Activated T-helper 2 cell treated with anti-CD3 and anti-CD28 coated beads, Interferon-gamma antibody, Interleukin-2, Interleukin-4, amounts not matched to agents 10 μg/mL and 5 μg/mL and 100 μg/mL, durations not matched to agents 14 hours and 24 hours and 36 hours (primary cell): ENCODE measurements at regions not wholly inside any gene's neighbourhood (a gene's known extent, or its start where the extent isn't known, plus 50 kb on each side); places are given as distances from the start of the nearest gene placed in this dataset.
"Not testable (repeated sequence)": the region's sequence is repeated elsewhere in the genome, so short reads cannot be mapped to it uniquely, and the experiment has no call there.

Source experiments
- DNase-seq: peaks from one replicate; pipeline ENCODE4 v3.0.0; 2021; ENCODE audit warnings: low spot score
- H3K27ac Mint-ChIP-seq: one replicate; pipeline ENCODE4 v1.8.0; 2021; ENCODE audit warnings: mixed read lengths
- H3K27me3 Mint-ChIP-seq: one replicate; pipeline ENCODE4 v1.8.0; 2021; ENCODE audit warnings: low read depth, mixed read lengths
- H3K36me3 Mint-ChIP-seq: one replicate; pipeline ENCODE4 v1.8.0; 2021; ENCODE audit warnings: low read depth, mixed read lengths
- H3K4me1 Mint-ChIP-seq: one replicate; pipeline ENCODE4 v1.8.0; 2021; ENCODE audit warnings: low read depth, mixed read lengths
- H3K4me3 Mint-ChIP-seq: one replicate; pipeline ENCODE4 v1.8.0; 2021; ENCODE audit warnings: low read depth, mild to moderate bottlenecking, moderate library complexity, mixed read lengths
- H3K9me3 Mint-ChIP-seq: one replicate; pipeline ENCODE4 v1.8.0; 2021; ENCODE audit warnings: mixed read lengths
- intact Hi-C: fragments of 100-400 bp; cut with micrococcal nuclease; formaldehyde crosslinking; loops from one replicate; pipeline ENCODE4 v1.15.1; 2023

- H3K4me3 Mint-ChIP-seq: no peak overlapping the region
- intact Hi-C loops: no loop called here
- peaks cover 9% of the 10 kb centered on the region for H3K9me3 Mint-ChIP-seq
- H3K4me1 Mint-ChIP-seq: peaks cover 1% of the 10 kb centered on the region
- no peaks in the 10 kb centered on the region for H3K36me3 Mint-ChIP-seq
- no peak for DNase-seq
- H3K27me3 Mint-ChIP-seq: no peaks in the 10 kb centered on the region
- no peak overlapping the region for H3K27ac Mint-ChIP-seq
Measured at GRCh38 chr22:27247701-27248434, 553.7 kb downstream of the MN1 start.

DNA sequence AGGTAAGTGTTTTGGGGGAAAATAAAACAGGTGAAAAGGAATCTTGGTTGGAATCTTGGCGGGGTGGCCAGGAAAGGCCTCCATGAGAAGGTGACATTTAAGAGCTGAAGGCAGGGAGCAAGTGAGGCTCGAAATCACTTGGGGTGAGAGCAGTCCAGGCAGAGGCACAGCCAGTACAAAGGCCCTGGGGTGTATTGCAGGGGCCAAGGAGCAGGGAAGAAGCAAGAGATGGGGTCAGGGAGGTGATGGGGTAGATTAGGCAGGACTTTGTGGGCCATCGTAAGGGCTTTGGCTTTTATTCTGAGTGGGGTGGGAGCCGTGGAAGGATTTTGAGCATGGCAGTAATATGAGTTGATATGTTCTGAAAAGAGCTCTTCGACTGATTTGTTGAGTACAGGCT lies 551.1 kb downstream of the MN1 start:
- no peak for DNase-seq

GRCh38 chr22:27250886-27251285 lies 550.7 kb downstream of the MN1 start:
- Mint-ChIP-seq H3K27me3 (no peaks in the 10 kb centered on the region), H3K9me3 (peaks cover 18% of the 10 kb centered on the region), H3K27ac (no peak overlapping the region), H3K4me3 (no peak overlapping the region), H3K36me3 (no peaks in the 10 kb centered on the region), H3K4me1 (peaks cover 1% of the 10 kb centered on the region)
- no peak for DNase-seq
- intact Hi-C loops: no loop called here

More for the DNA sequence above, 551.1 kb downstream of the MN1 start:
- H3K9me3 Mint-ChIP-seq: peaks cover 13% of the 10 kb centered on the region
- no peaks in the 10 kb centered on the region for H3K27me3 Mint-ChIP-seq
- no peak overlapping the region for H3K27ac Mint-ChIP-seq
- peaks cover 1% of the 10 kb centered on the region for H3K4me1 Mint-ChIP-seq
- no peaks in the 10 kb centered on the region for H3K36me3 Mint-ChIP-seq
- intact Hi-C loops: no loop called here
- H3K4me3 Mint-ChIP-seq: no peak overlapping the region

GRCh38 chr22:27251563-27251962 lies 550.0 kb downstream of the MN1 start:
- Mint-ChIP-seq H3K36me3 (no peaks in the 10 kb centered on the region), H3K4me3 (no peak overlapping the region), H3K27ac (no peak overlapping the region), H3K4me1 (peaks cover 1% of the 10 kb centered on the region), H3K9me3 (peaks cover 14% of the 10 kb centered on the region), H3K27me3 (no peaks in the 10 kb centered on the region)
- intact Hi-C loops: no loop called here
- no peak for DNase-seq

DNA sequence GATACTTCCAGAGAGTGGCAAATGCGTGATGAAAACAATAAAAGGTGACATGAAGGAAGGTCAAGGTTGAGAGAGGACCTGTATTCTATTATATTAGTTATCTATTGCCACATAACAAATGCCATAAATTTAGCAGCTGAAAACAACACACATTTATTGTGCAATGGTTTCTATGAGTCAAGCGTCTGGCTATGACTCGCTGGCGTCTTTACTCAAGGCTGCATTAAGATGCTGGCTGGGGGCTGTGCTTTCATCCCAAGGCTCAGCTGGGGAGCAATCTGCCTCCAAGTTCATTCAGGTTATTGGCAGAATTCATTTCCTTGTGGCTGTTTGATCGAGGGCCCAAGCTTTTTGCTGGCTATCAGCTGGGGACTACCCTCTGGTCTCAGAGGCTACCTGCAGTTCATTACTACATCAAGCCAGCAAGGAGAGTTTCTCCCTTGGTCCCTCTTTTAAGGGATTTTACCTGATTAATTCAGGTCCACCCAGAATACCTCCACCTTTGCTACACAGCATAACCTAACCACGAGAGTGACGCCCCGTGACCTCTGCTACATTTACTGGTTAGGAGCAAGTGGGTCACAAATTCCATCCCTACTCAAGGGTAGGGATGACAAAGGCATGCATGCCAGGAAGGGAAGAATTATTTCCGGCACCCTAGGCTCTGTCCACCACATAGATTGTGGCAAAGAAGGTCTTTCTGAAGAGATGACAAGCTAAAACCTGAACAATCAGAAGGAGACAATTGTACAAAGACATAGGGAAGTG lies 549.1 kb downstream of the MN1 start:
- intact Hi-C loops: no loop called here
- Mint-ChIP-seq H3K4me1 (no peaks in the 10 kb centered on the region), H3K36me3 (no peaks in the 10 kb centered on the region), H3K27me3 (no peaks in the 10 kb centered on the region), H3K4me3 (no peak overlapping the region), H3K9me3 (peaks cover 11% of the 10 kb centered on the region), H3K27ac (no peak overlapping the region)
- DNase-seq: no peak

DNA sequence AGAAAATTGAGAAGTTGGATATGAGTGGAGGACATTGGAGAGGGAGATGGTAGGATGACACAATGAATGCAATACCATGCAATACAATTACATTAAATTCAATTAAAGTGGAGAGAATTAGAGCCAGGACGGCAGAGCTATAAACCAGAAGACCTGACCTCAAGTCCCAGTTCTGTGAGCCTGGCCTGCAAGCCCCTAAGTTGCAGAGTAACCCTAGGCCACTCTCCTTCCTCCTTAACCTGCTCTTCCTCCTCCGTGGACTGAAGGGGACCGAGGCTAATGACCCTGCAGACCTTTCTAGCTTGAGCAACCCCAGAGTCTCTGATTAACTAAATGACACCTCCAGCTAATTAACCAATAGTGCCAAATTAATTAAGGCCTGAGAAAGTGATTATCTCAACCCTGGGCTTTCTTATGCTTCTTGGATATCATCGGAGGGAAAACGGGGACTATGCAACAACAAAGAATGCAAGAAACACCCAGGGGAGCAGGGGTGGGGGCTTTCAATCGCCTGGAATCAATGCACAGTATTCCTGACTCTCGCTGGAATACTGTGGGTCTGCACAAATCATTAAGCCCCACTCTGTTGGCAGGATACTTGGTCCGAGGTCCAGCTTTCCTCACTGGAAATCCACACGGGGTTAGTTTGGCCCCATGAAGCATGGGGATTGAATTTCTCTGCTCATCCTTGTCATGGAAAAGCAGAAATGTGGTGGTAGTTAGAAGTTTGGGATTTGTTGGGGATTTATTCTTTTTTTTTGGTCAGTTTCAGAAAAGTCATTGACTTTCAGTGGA lies 548.3 kb downstream of the MN1 start:
- peaks cover 11% of the 10 kb centered on the region for H3K9me3 Mint-ChIP-seq
- no peaks in the 10 kb centered on the region for H3K36me3 Mint-ChIP-seq
- no peak for DNase-seq
- H3K27me3 Mint-ChIP-seq: no peaks in the 10 kb centered on the region
- H3K4me3 Mint-ChIP-seq: no peak overlapping the region
- no peaks in the 10 kb centered on the region for H3K4me1 Mint-ChIP-seq
- H3K27ac Mint-ChIP-seq: no peak overlapping the region
- intact Hi-C loops: no loop called here

DNA sequence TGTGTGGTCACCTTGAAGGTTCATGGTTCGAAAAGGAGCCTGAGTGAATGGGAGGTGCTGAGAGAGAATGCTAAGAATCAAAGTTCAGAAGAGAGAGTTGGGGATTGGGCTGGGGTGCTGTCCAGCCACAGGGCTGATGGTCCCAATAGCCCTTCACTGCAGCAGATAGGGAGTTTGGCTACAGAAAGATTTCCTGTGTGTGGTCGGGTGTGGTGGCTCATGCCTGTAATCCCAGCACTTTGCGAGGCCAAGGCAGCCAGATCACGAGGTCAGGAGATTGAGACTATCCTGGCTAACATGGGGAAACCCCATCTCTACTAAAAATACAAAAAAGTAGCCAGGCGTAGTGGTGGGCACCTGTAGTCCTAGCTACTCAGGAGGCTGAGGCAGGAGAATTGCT lies 547.5 kb downstream of the MN1 start:
- H3K4me3 Mint-ChIP-seq, H3K4me1 Mint-ChIP-seq, H3K27me3 Mint-ChIP-seq: not testable (repeated sequence)

DNA sequence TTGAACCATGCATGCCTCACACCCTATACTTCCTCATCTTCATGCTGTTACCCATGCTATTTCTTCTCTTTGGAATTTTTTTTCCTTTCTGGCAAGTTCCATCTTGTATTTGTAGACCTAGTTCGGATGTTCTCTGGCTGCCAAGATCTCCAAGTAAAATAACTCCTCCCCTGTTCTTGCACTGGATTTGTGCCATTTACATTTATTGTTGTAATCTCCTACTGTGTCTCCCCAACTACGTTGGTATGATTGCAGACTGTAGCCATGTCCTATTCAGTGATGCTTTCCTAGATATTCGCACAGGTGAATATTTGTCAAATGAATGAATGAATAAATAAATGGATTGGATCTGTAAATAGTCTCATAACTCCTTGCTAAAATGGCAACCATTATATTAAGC lies 546.0 kb downstream of the MN1 start:
- intact Hi-C loops: no loop called here
- H3K4me3 Mint-ChIP-seq: no peak overlapping the region
- H3K27ac Mint-ChIP-seq: no peak overlapping the region
- DNase-seq: no peak
- H3K9me3 Mint-ChIP-seq: peaks cover 11% of the 10 kb centered on the region
- H3K4me1 Mint-ChIP-seq: no peaks in the 10 kb centered on the region
- no peaks in the 10 kb centered on the region for H3K27me3 Mint-ChIP-seq
- H3K36me3 Mint-ChIP-seq: no peaks in the 10 kb centered on the region

More for the DNA sequence above, 547.5 kb downstream of the MN1 start:
- H3K27ac Mint-ChIP-seq, DNase-seq, H3K36me3 Mint-ChIP-seq, intact Hi-C loops: not testable (repeated sequence)
- peaks cover 11% of the 10 kb centered on the region for H3K9me3 Mint-ChIP-seq

GRCh38 chr22:27257987-27258386 lies 543.6 kb downstream of the MN1 start:
- no peak for DNase-seq
- Mint-ChIP-seq H3K27me3 (no peaks in the 10 kb centered on the region), H3K27ac (no peak overlapping the region), H3K36me3 (no peaks in the 10 kb centered on the region), H3K4me1 (no peaks in the 10 kb centered on the region), H3K9me3 (peaks cover 8% of the 10 kb centered on the region), H3K4me3 (no peak overlapping the region)
- intact Hi-C loops: no loop called here

DNA sequence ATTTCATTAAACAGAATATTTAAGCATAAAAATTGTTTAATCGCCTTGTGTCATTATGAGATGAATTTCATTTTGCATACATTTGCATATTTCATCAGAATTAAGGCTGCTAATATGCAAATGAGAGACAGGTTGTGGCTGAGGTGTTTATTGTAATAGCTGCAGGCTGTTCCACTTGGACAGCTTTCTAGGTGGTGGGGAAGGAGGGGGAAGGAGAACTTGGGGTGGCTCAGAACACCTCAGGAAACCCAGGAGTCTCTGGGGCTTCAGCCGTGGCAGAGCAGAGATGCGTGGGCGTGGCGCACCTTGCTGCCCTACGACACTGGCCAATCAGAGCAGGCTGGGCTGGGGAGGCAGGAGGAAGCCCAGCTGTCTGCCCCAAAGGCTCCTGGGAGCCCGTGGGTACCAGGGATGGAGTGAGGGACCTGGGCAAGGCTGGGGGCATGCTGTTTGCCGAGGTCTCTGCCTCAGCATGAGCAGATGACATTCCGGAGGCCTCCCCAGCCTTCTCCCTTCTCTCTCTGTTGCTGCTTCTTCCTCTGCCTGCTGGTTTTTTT lies 542.9 kb downstream of the MN1 start:
- Mint-ChIP-seq H3K4me3 (no peak overlapping the region), H3K27me3 (no peaks in the 10 kb centered on the region), H3K9me3 (peaks cover 12% of the 10 kb centered on the region), H3K27ac (no peak overlapping the region), H3K36me3 (no peaks in the 10 kb centered on the region), H3K4me1 (no peaks in the 10 kb centered on the region)
- DNase-seq: no peak
- intact Hi-C loops: no loop called here

GRCh38 chr22:27259433-27259832 lies 542.1 kb downstream of the MN1 start:
- Mint-ChIP-seq H3K27ac (no peak overlapping the region), H3K27me3 (no peaks in the 10 kb centered on the region), H3K4me3 (no peak overlapping the region), H3K36me3 (no peaks in the 10 kb centered on the region), H3K9me3 (peaks cover 12% of the 10 kb centered on the region), H3K4me1 (no peaks in the 10 kb centered on the region)
- intact Hi-C loops: no loop called here
- no peak for DNase-seq

GRCh38 chr22:27260087-27260698 lies 541.4 kb downstream of the MN1 start:
- intact Hi-C loops: no loop called here

More at GRCh38 chr22:27260087-27260698, 541.4 kb downstream of the MN1 start:
- DNase-seq: no peak
- Mint-ChIP-seq H3K4me3 (no peak overlapping the region), H3K4me1 (no peaks in the 10 kb centered on the region), H3K27me3 (no peaks in the 10 kb centered on the region), H3K36me3 (no peaks in the 10 kb centered on the region), H3K9me3 (peaks cover 12% of the 10 kb centered on the region), H3K27ac (no peak overlapping the region)
